ENCODE measurements at regions not wholly inside any gene's neighbourhood (a gene's known extent, or its start where the extent isn't known, plus 50 kb on each side); places are given as distances from the start of the nearest gene placed in this dataset.

DNA sequence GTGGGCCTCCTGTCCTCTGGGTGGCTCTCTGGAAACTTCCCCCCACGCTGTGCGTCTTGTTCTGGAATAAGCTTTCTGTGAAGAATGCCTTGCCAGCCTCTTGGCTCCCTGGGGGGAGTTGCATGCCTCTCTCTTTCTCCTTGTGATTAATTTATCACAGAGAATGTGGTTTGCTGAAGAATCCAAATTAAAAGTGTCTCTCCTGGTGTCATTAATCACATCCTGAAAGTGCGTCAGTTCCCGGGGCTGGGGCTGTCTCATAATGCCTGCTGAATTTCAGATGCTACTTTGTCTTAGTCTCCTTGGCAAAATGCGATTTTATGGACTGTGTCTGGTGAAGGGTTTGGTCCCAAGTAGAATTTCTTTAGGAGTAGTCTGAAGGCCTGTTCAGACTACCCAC is 787.7 kb upstream of the TMEM132C start:
- intact Hi-C loops (cut with micrococcal nuclease; ENCODE audit: unreplicated experiment): no loop called here

DNA sequence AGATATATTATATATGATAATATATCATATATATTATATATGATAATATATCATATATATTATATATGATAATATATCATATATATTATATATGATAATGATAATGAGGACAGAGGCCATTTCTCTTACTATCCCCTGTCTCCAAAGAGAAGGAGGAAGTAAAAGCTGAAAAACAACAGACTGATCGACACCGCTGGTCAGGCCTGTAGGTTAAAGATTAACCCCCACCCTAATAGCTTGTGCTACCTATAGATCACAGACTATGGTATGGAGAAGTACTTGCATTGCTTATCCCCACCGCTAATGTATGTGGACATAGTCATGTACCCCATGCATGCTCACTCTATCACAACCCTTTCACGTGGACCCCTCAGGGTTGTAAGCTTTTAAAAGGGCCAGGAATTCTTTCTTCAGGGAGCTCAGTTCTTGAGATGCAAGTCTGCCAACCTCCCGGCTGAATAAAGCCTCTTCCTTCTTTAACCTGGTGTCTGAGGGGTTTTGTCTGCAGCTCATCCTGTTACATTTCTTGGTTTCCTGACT is 786.1 kb upstream of the TMEM132C start:
- no peaks in the 10 kb centered on the region for H3K4me1 Mint-ChIP-seq (ENCODE audit: low read depth, unreplicated experiment)
- peak; percentile 28 for DNase-seq
- H3K27ac Mint-ChIP-seq (ENCODE audit: unreplicated experiment): peak overlapping the region; percentile 42
- no peaks in the 10 kb centered on the region for H3K27me3 Mint-ChIP-seq (ENCODE audit: unreplicated experiment)
- CTCF ChIA-PET: no interaction called here
- BruUV-seq (replicated peaks): no TSS peak
- TF ChIP-seq CTCF (IDR thresholded peaks at IDR 0.05; ENCODE audit: unreplicated experiment): no peak
- intact Hi-C loops (cut with micrococcal nuclease; ENCODE audit: unreplicated experiment): no loop called here
- no peaks in the 10 kb centered on the region for H3K36me3 Mint-ChIP-seq (ENCODE audit: insufficient read depth, unreplicated experiment)
- H3K9me3 Mint-ChIP-seq (ENCODE audit: low read depth, unreplicated experiment): peaks cover 10% of the 10 kb centered on the region
- H3K4me3 Mint-ChIP-seq (ENCODE audit: low read depth, unreplicated experiment): no peak overlapping the region

More for the DNA sequence above, 787.7 kb upstream of the TMEM132C start:
- Mint-ChIP-seq H3K27ac (ENCODE audit: unreplicated experiment) (no peak overlapping the region), H3K4me3 (ENCODE audit: low read depth, unreplicated experiment) (no peak overlapping the region), H3K27me3 (ENCODE audit: unreplicated experiment) (no peaks in the 10 kb centered on the region), H3K4me1 (ENCODE audit: low read depth, unreplicated experiment) (no peaks in the 10 kb centered on the region), H3K36me3 (ENCODE audit: insufficient read depth, unreplicated experiment) (no peaks in the 10 kb centered on the region), H3K9me3 (ENCODE audit: low read depth, unreplicated experiment) (peaks cover 15% of the 10 kb centered on the region)
- no TSS peak for BruUV-seq (replicated peaks)
- no peak for TF ChIP-seq CTCF (IDR thresholded peaks at IDR 0.05; ENCODE audit: unreplicated experiment)
- no peak for DNase-seq
- CTCF ChIA-PET: no interaction called here

DNA sequence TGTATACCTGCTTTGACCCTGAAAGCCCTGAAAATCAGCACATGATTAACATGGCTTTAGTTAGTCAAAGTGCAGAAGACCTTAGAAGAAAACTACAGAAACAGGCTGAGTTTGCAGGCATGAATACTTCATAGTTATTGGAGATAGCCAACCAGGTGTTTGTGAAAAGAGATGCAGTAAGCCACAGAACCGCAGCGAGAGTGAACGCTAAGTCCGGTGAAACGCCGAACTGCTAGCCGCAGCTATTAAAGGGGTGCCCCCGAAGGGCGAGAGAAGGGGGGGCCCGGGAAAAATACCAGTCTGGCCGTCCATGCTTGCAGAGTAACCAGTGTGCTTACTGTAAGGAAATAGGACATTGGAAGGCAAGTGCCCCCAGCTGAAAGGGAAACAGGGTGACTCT is 784.0 kb upstream of the TMEM132C start:
- BruUV-seq (replicated peaks): no TSS peak
- Mint-ChIP-seq H3K36me3 (ENCODE audit: insufficient read depth, unreplicated experiment) (no peaks in the 10 kb centered on the region), H3K27me3 (ENCODE audit: unreplicated experiment) (no peaks in the 10 kb centered on the region), H3K4me1 (ENCODE audit: low read depth, unreplicated experiment) (peaks cover 13% of the 10 kb centered on the region), H3K27ac (ENCODE audit: unreplicated experiment) (no peak overlapping the region), H3K9me3 (ENCODE audit: low read depth, unreplicated experiment) (peaks cover 10% of the 10 kb centered on the region), H3K4me3 (ENCODE audit: low read depth, unreplicated experiment) (no peak overlapping the region)
- no peak for DNase-seq
- CTCF ChIA-PET: no interaction called here
- intact Hi-C loops (cut with micrococcal nuclease; ENCODE audit: unreplicated experiment): no loop called here
- TF ChIP-seq CTCF (IDR thresholded peaks at IDR 0.05; ENCODE audit: unreplicated experiment): no peak

- no peaks in the 10 kb centered on the region for H3K27me3 Mint-ChIP-seq (ENCODE audit: unreplicated experiment)
- no peaks in the 10 kb centered on the region for H3K36me3 Mint-ChIP-seq (ENCODE audit: insufficient read depth, unreplicated experiment)
- CTCF ChIA-PET: interaction anchor here (1.6 kb wide), 1 partner anchor 192 kb away, joined by 11 read pairs; no protein-coding TSS in a partner anchor
- no peak overlapping the region for H3K27ac Mint-ChIP-seq (ENCODE audit: unreplicated experiment)
- H3K9me3 Mint-ChIP-seq (ENCODE audit: low read depth, unreplicated experiment): peaks cover 13% of the 10 kb centered on the region
- intact Hi-C loops (cut with micrococcal nuclease; ENCODE audit: unreplicated experiment): loop anchor here (1.0 kb wide), 1 partner anchor 192 kb away; no protein-coding TSS in a partner anchor
- no peak overlapping the region for H3K4me3 Mint-ChIP-seq (ENCODE audit: low read depth, unreplicated experiment)
- peaks cover 13% of the 10 kb centered on the region for H3K4me1 Mint-ChIP-seq (ENCODE audit: low read depth, unreplicated experiment)
- no TSS peak for BruUV-seq (replicated peaks)
- no peak for TF ChIP-seq CTCF (IDR thresholded peaks at IDR 0.05; ENCODE audit: unreplicated experiment)
- peak; percentile 67 for DNase-seq
These were observed 781.4 kb upstream of the TMEM132C start for GRCh38 chr12:127485528-127485927.
